ENCODE measurements at regions not wholly inside any gene's neighbourhood (a gene's known extent, or its start where the extent isn't known, plus 50 kb on each side); places are given as distances from the start of the nearest gene placed in this dataset.

DNA sequence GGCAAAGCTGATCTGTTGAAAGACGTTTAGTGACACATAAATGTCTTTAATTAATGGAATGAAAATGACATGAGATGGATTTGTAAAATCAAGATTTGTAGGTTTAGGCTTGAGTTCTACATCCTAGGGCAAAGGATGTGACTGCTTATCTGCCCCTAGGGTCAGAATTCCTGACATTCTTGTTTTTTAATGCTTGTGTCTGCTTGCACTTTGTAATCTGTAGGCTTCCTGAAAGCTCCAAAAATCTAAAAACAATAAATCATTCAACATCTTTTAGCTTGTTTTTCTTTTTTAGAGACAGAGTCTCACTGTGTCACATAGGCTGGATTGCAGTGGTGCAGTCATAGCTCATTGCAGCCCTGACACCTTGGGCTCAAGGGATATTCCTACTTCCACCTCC, 107.9 kb upstream of the MLIP start:
- TF ChIP-seq, protein P1, sequence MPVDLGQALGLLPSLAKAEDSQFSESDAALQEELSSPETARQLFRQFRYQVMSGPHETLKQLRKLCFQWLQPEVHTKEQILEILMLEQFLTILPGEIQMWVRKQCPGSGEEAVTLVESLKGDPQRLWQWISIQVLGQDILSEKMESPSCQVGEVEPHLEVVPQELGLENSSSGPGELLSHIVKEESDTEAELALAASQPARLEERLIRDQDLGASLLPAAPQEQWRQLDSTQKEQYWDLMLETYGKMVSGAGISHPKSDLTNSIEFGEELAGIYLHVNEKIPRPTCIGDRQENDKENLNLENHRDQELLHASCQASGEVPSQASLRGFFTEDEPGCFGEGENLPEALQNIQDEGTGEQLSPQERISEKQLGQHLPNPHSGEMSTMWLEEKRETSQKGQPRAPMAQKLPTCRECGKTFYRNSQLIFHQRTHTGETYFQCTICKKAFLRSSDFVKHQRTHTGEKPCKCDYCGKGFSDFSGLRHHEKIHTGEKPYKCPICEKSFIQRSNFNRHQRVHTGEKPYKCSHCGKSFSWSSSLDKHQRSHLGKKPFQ (tag by site-specific recombination; IDR thresholded peaks at IDR 0.05): no peak
- TF ChIP-seq REPIN1 (tag by site-specific recombination; IDR thresholded peaks at IDR 0.05; ENCODE audit: low read depth) (no peak), YY1 (tag by site-specific recombination; IDR thresholded peaks at IDR 0.05) (no peak), GLI2 (tag by site-specific recombination; IDR thresholded peaks at IDR 0.05; ENCODE audit: borderline replicate concordance, low read depth) (no peak), ZNF274 (IDR thresholded peaks at IDR 0.05; ENCODE audit: low read length) (no peak), ZNF274 (tag by site-specific recombination; IDR thresholded peaks at IDR 0.05; ENCODE audit: borderline replicate concordance) (no peak), REST (tag by site-specific recombination; IDR thresholded peaks at IDR 0.05) (no peak), ZBTB20 (tag by site-specific recombination; IDR thresholded peaks at IDR 0.05) (no peak), BCL11B (tag by site-specific recombination; IDR thresholded peaks at IDR 0.05; ENCODE audit: low read depth) (no peak), GLIS1 (tag by site-specific recombination; IDR thresholded peaks at IDR 0.05) (no peak), ZNF501 (tag by site-specific recombination; IDR thresholded peaks at IDR 0.05) (no peak), ZNF701 (tag by site-specific recombination; IDR thresholded peaks at IDR 0.05) (no peak)
- TF ChIP-seq, protein P2, sequence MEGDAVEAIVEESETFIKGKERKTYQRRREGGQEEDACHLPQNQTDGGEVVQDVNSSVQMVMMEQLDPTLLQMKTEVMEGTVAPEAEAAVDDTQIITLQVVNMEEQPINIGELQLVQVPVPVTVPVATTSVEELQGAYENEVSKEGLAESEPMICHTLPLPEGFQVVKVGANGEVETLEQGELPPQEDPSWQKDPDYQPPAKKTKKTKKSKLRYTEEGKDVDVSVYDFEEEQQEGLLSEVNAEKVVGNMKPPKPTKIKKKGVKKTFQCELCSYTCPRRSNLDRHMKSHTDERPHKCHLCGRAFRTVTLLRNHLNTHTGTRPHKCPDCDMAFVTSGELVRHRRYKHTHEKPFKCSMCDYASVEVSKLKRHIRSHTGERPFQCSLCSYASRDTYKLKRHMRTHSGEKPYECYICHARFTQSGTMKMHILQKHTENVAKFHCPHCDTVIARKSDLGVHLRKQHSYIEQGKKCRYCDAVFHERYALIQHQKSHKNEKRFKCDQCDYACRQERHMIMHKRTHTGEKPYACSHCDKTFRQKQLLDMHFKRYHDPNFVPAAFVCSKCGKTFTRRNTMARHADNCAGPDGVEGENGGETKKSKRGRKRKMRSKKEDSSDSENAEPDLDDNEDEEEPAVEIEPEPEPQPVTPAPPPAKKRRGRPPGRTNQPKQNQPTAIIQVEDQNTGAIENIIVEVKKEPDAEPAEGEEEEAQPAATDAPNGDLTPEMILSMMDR (tag by site-specific recombination; IDR thresholded peaks at IDR 0.05): no peak
- TF ChIP-seq, protein P3, sequence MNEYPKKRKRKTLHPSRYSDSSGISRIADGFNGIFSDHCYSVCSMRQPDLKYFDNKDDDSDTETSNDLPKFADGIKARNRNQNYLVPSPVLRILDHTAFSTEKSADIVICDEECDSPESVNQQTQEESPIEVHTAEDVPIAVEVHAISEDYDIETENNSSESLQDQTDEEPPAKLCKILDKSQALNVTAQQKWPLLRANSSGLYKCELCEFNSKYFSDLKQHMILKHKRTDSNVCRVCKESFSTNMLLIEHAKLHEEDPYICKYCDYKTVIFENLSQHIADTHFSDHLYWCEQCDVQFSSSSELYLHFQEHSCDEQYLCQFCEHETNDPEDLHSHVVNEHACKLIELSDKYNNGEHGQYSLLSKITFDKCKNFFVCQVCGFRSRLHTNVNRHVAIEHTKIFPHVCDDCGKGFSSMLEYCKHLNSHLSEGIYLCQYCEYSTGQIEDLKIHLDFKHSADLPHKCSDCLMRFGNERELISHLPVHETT (tag by site-specific recombination; IDR thresholded peaks at IDR 0.05): no peak
- TF ChIP-seq, protein P4, sequence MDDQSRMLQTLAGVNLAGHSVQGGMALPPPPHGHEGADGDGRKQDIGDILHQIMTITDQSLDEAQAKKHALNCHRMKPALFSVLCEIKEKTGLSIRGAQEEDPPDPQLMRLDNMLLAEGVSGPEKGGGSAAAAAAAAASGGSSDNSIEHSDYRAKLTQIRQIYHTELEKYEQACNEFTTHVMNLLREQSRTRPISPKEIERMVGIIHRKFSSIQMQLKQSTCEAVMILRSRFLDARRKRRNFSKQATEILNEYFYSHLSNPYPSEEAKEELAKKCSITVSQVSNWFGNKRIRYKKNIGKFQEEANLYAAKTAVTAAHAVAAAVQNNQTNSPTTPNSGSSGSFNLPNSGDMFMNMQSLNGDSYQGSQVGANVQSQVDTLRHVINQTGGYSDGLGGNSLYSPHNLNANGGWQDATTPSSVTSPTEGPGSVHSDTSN (CRISPR knock-in tag; IDR thresholded peaks at IDR 0.05): no peak

Data from HEK293 (cell line).